GM19463 (cell line): ENCODE measurements at regions not wholly inside any gene's neighbourhood (a gene's known extent, or its start where the extent isn't known, plus 50 kb on each side); places are given as distances from the start of the nearest gene placed in this dataset.
"Not testable (repeated sequence)": the region's sequence is repeated elsewhere in the genome, so short reads cannot be mapped to it uniquely, and the experiment has no call there.

Experiments
- ATAC-seq: cut with Tn5 transposase; IDR thresholded peaks from one replicate; pipeline ENCODE4 v1.9.1; 2021; ENCODE audit warnings: mild to moderate bottlenecking, moderate library complexity; ENCODE audit not compliant: unreplicated experiment

GRCh38 chrX:113192418-113192817 is 351.8 kb upstream of the AMOT start:
- ATAC-seq: no peak

GRCh38 chrX:113157496-113157895 is 316.9 kb upstream of the AMOT start:
- no peak for ATAC-seq

GRCh38 chrX:113154315-113154714 is 313.7 kb upstream of the AMOT start:
- ATAC-seq: not testable (repeated sequence)

- no peak for ATAC-seq
Observed at GRCh38 chrX:113136836-113137235, 296.2 kb upstream of the AMOT start.

- no peak for ATAC-seq
Observed at GRCh38 chrX:113133316-113133715, 292.7 kb upstream of the AMOT start.

- ATAC-seq: no peak
Observed at GRCh38 chrX:113124693-113125092, 284.1 kb upstream of the AMOT start.

- ATAC-seq: no peak
Observed at GRCh38 chrX:113075521-113075920, 234.9 kb upstream of the AMOT start.

GRCh38 chrX:113059714-113060113 is 219.1 kb upstream of the AMOT start:
- ATAC-seq: no peak

GRCh38 chrX:113058634-113059033 is 218.0 kb upstream of the AMOT start:
- ATAC-seq: no peak

GRCh38 chrX:113048896-113049295 is 208.3 kb upstream of the AMOT start:
- ATAC-seq: no peak

GRCh38 chrX:113048480-113048879 is 207.8 kb upstream of the AMOT start:
- ATAC-seq: no peak

GRCh38 chrX:113033966-113034680 is 193.5 kb upstream of the AMOT start:
- ATAC-seq: no peak

GRCh38 chrX:113019958-113020357 is 179.3 kb upstream of the AMOT start:
- ATAC-seq: no peak

GRCh38 chrX:113009837-113010236 is 169.2 kb upstream of the AMOT start:
- no peak for ATAC-seq

- ATAC-seq: no peak
Observed at GRCh38 chrX:113009029-113009428, 168.4 kb upstream of the AMOT start.

GRCh38 chrX:113001836-113002235 is 161.2 kb upstream of the AMOT start:
- no peak for ATAC-seq

- no peak for ATAC-seq
Observed at GRCh38 chrX:112997991-112998390, 157.4 kb upstream of the AMOT start.

- ATAC-seq: no peak
Observed at GRCh38 chrX:112991801-112992200, 151.2 kb upstream of the AMOT start.

- ATAC-seq: no peak
Observed at GRCh38 chrX:112979879-112980278, 139.2 kb upstream of the AMOT start.

- no peak for ATAC-seq
Observed at GRCh38 chrX:112968351-112969133, 127.9 kb upstream of the AMOT start.

- ATAC-seq: no peak
Observed at GRCh38 chrX:112967903-112968302, 127.3 kb upstream of the AMOT start.

GRCh38 chrX:112967341-112967740 is 126.7 kb upstream of the AMOT start:
- ATAC-seq: no peak
